Naive B cell (primary cell): ENCODE measurements at regions not wholly inside any gene's neighbourhood (a gene's known extent, or its start where the extent isn't known, plus 50 kb on each side); places are given as distances from the start of the nearest gene placed in this dataset.

Experiments used
- ATAC-seq, 2 donors: fragments of 150-1000 bp; cut with Tn5 transposase; 2 replicates each; pipeline ENCODE4 v1.10.0; 2021; ENCODE audit warnings: low read depth in 2 of 2, mild to moderate bottlenecking in 2 of 2, moderate library complexity in 2 of 2
- DNase-seq: peaks from one replicate; pipeline ENCODE4 v3.0.0; 2022
- H3K27ac Mint-ChIP-seq, 6 donors: one replicate each; pipeline ENCODE4 v1.8.0; 2020 to 2022; ENCODE audit warnings: mild to moderate bottlenecking in 6 of 6, mixed read lengths in 6 of 6, moderate library complexity in 5 of 6, inconsistent platforms in 2 of 6
- H3K27me3 Mint-ChIP-seq, 3 donors: one replicate each; pipeline ENCODE4 v1.8.0; 2021 to 2022; ENCODE audit warnings: mixed read lengths in 3 of 3, mild to moderate bottlenecking in 1 of 3
- H3K36me3 Mint-ChIP-seq, 2 donors: one replicate each; pipeline ENCODE4 v1.8.0; 2020 to 2022; ENCODE audit warnings: mixed read lengths in 2 of 2, inconsistent platforms in 1 of 2, mild to moderate bottlenecking in 1 of 2
- H3K4me1 Mint-ChIP-seq, 3 donors: one replicate each; pipeline ENCODE4 v1.8.0; 2020 to 2022; ENCODE audit warnings: mixed read lengths in 3 of 3, inconsistent platforms in 1 of 3, mild to moderate bottlenecking in 1 of 3, moderate library complexity in 1 of 3
- H3K4me3 Mint-ChIP-seq, 8 donors: one replicate each; pipeline ENCODE4 v1.8.0; 2020 to 2022; ENCODE audit warnings: mild to moderate bottlenecking in 8 of 8, mixed read lengths in 8 of 8, moderate library complexity in 8 of 8, inconsistent platforms in 2 of 8
- H3K9me3 Mint-ChIP-seq, 7 donors: one replicate each; pipeline ENCODE4 v1.8.0; 2020 to 2022; ENCODE audit warnings: mixed read lengths in 7 of 7, mild to moderate bottlenecking in 5 of 7, inconsistent platforms in 2 of 7, moderate library complexity in 1 of 7

GRCh38 chr3:182382112-182382857, 411.0 kb upstream of the ATP11B start:
- no peak for DNase-seq
- Mint-ChIP-seq H3K9me3 (peaks cover 0 to 5% (median 0%) of the 10 kb centered on the region in 7 donors), H3K27ac (no peak overlapping the region), H3K27me3 (peaks cover 0 to 5% (median 0%) of the 10 kb centered on the region in 3 donors), H3K4me1 (no peaks in the 10 kb centered on the region), H3K4me3 (no peak overlapping the region), H3K36me3 (no peaks in the 10 kb centered on the region)
- ATAC-seq, result no peak

DNA sequence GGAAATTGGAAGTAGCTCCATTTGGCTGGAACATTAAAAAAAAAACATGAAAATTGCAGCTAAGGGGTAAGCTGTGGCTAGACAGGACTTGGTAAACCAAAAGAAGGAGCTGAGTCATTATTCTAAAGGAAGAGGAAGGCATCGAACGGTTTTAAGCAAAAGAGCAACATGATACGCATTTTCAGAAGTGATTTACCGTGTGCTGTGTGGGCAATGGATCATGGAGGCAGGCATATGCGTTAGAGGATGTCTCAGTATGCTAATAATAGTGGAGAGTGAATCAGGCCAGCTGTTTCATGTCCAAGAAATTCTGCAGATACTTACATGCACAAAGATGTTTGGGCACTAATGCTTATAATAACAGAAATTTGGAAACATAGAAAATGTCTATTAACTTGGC, 409.1 kb upstream of the ATP11B start:
- Mint-ChIP-seq H3K4me3 (no peak overlapping the region), H3K9me3 (peaks cover 0 to 3% (median 0%) of the 10 kb centered on the region in 7 donors), H3K27me3 (peaks cover 0 to 5% (median 0%) of the 10 kb centered on the region in 3 donors), H3K4me1 (no peaks in the 10 kb centered on the region), H3K27ac (no peak overlapping the region), H3K36me3 (no peaks in the 10 kb centered on the region)
- ATAC-seq (no peak), DNase-seq (no peak)

- Mint-ChIP-seq H3K9me3 (peaks cover 0 to 1% (median 0%) of the 10 kb centered on the region in 7 donors), H3K4me3 (no peak overlapping the region), H3K27me3 (peaks cover 0 to 7% (median 0%) of the 10 kb centered on the region in 3 donors), H3K27ac (no peak overlapping the region), H3K4me1 (no peaks in the 10 kb centered on the region), H3K36me3 (no peaks in the 10 kb centered on the region)
- ATAC-seq (no peak), DNase-seq (no peak)
Observed at GRCh38 chr3:182385356-182385755, 407.9 kb upstream of the ATP11B start.

DNA sequence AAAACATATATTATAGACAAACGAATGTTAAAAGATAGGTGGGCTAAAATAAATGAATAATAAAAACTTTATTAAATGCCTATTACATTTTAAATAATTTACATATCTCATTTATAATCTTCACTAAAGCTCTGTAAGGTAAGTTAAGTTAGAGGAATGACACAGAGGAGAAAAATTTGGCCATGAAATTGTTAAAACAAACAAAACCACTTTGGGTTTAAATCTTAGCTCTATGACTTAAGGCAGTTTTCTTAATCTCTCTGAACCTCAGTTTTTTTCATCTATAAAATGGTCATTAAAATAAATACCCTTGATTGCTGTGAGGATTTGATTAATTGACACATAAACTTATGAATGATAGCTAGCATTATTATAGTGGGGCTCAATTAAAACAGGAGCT, 404.8 kb upstream of the ATP11B start:
- no peak overlapping the region for H3K4me3 Mint-ChIP-seq

DNA sequence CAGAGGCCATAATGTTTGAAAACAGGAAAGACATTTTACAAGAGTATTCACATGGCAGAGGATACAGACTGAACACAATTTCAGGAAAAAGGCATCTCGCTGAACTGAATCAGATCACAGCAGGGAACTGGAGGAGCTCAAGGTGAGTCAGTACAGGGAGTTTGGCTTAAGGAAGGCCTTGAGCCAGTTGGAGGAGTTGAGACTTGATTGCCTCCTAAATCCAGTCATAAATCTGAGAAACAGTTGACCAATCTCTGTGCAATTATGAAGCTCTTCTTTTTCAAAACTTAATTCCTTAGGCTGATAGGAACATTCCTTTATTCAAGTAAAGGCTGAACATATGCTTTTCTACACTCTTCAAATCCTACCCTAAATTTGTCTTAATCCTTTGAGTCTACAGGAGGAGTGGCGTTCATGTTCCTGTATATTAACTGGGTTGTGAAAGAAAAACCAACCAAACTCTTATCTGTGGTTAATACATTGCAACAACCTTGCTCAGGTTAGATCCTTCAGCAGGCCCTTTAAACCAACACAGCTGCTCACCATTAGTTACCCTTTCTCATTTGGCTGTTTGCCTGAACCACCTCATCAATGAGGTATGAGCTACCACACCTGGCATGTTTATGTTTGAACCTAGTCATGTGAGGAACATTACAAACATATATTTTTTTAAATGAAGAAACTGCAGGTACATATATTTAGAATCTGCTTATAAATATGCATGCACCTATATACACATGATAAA, 404.1 kb upstream of the ATP11B start:
- H3K36me3 Mint-ChIP-seq, result no peaks in the 10 kb centered on the region
- no peak for DNase-seq
- no peak overlapping the region for H3K27ac Mint-ChIP-seq

More for the DNA sequence above, 404.8 kb upstream of the ATP11B start:
- peaks cover 0 to 1% (median 0%) of the 10 kb centered on the region in 7 donors for H3K9me3 Mint-ChIP-seq
- no peaks in the 10 kb centered on the region for H3K36me3 Mint-ChIP-seq
- H3K4me1 Mint-ChIP-seq, result no peaks in the 10 kb centered on the region
- H3K27ac Mint-ChIP-seq, result no peak overlapping the region
- no peak for DNase-seq
- peaks cover 0 to 10% (median 0%) of the 10 kb centered on the region in 3 donors for H3K27me3 Mint-ChIP-seq
- no peak for ATAC-seq

GRCh38 chr3:182390421-182390820, 402.9 kb upstream of the ATP11B start:
- Mint-ChIP-seq H3K4me1 (no peaks in the 10 kb centered on the region), H3K36me3 (no peaks in the 10 kb centered on the region), H3K9me3 (no peaks in the 10 kb centered on the region), H3K27ac (no peak overlapping the region), H3K4me3 (no peak overlapping the region), H3K27me3 (peaks cover 0 to 4% (median 0%) of the 10 kb centered on the region in 3 donors)
- DNase-seq (no peak), ATAC-seq (no peak)

More for the DNA sequence above, 404.1 kb upstream of the ATP11B start:
- ATAC-seq, result no peak
- no peaks in the 10 kb centered on the region for H3K9me3 Mint-ChIP-seq
- no peaks in the 10 kb centered on the region for H3K4me1 Mint-ChIP-seq
- H3K27me3 Mint-ChIP-seq, result peaks cover 0 to 4% (median 0%) of the 10 kb centered on the region in 3 donors
- H3K4me3 Mint-ChIP-seq, result no peak overlapping the region

DNA sequence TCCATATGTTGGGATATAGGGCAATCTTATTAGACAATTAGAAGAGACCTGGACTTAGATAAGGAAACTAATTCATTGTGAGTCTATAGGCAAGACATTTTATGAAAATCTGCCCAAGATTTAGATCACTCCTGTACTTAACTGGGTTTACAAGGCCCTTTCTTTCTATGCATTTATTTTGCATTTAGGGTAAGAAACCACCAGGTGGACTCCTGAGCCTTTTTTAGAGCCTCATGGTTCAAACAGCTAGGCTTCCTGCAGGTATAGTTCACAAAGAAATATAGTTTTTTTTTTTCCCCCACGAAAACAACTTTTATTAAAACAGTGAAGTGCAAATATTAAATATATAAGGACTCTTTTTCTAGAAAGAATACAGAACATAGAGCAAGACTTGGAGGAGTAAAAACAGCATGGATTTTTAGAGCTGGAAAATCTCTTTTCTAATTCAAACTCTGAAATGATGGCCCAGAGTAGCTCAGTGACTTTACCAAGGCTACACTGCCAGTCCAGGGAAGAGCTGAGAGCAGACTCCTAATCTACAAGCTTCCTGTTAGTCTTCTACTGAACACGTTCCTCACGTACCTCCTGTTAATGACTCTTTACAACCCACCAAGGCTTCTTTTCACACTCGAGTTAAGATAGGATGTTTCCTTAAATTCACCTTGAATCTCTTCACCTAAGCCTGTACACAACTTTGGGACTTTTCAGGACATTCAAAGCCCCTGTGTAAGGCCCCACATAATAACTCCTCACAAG, 400.9 kb upstream of the ATP11B start:
- peaks cover 0 to 4% (median 0%) of the 10 kb centered on the region in 3 donors for H3K27me3 Mint-ChIP-seq
- no peak for DNase-seq
- no peak for ATAC-seq
- H3K36me3 Mint-ChIP-seq, result no peaks in the 10 kb centered on the region
- no peaks in the 10 kb centered on the region for H3K4me1 Mint-ChIP-seq
- no peak overlapping the region for H3K27ac Mint-ChIP-seq
- H3K4me3 Mint-ChIP-seq, result no peak overlapping the region
- no peaks in the 10 kb centered on the region for H3K9me3 Mint-ChIP-seq

GRCh38 chr3:182393151-182393550, 400.2 kb upstream of the ATP11B start:
- Mint-ChIP-seq H3K27ac (no peak overlapping the region), H3K36me3 (no peaks in the 10 kb centered on the region), H3K27me3 (peaks cover 0 to 4% (median 0%) of the 10 kb centered on the region in 3 donors), H3K9me3 (no peaks in the 10 kb centered on the region), H3K4me3 (no peak overlapping the region), H3K4me1 (no peaks in the 10 kb centered on the region)
- ATAC-seq (no peak), DNase-seq (no peak)

GRCh38 chr3:182393830-182394367, 399.4 kb upstream of the ATP11B start:
- no peaks in the 10 kb centered on the region for H3K9me3 Mint-ChIP-seq
- no peaks in the 10 kb centered on the region for H3K4me1 Mint-ChIP-seq
- no peaks in the 10 kb centered on the region for H3K36me3 Mint-ChIP-seq
- no peak overlapping the region for H3K27ac Mint-ChIP-seq
- DNase-seq (no peak), ATAC-seq (no peak)
- no peak overlapping the region for H3K4me3 Mint-ChIP-seq
- H3K27me3 Mint-ChIP-seq, result peaks cover 0 to 4% (median 0%) of the 10 kb centered on the region in 3 donors

GRCh38 chr3:182397164-182397563, 396.1 kb upstream of the ATP11B start:
- ATAC-seq, result no peak

DNA sequence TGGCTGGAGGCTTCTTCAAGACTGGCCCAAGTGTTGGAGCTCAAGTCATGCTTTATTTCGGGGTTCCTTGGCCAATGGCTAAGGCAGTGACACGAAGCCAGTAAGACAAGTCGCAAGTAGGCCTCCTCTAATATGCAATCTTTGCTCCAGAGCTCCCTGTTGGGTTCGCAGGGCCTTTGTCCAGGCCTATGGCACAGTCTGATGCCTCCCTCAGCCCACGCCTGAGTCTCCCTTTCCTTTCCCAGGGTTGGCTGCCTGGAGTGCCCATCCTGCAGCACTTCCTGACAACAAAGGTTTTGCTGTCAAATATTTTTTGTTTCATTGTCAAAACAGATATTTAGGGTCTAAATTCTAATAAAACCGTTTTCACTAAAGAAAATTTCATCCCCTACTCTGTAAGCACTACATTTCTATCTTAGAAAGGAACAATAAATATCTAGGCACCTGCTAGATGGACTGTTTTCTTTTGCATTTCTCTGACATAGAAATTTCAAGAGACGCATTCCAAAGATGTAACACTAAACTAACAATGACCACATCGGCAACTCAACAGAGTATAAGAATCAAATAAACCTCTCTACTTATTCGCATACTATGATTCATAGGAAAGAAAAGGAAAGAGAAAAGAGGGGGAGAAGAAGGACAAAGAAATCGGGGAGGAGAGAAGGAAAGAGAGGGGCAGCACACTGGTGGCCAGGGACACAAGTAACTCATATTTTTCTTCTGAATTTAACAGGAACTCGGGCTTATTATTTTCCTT, 393.1 kb upstream of the ATP11B start:
- Mint-ChIP-seq H3K9me3 (peaks cover 0 to 11% (median 0%) of the 10 kb centered on the region in 7 donors), H3K36me3 (no peaks in the 10 kb centered on the region), H3K4me3 (peak overlapping the region in 1 of 8 donors; percentile 74), H3K4me1 (no peaks in the 10 kb centered on the region), H3K27ac (no peak overlapping the region), H3K27me3 (no peaks in the 10 kb centered on the region)
- no peak for DNase-seq
- no peak for ATAC-seq

More at GRCh38 chr3:182397164-182397563, 396.1 kb upstream of the ATP11B start:
- Mint-ChIP-seq H3K4me1 (no peaks in the 10 kb centered on the region), H3K27ac (no peak overlapping the region), H3K27me3 (no peaks in the 10 kb centered on the region), H3K4me3 (no peak overlapping the region), H3K9me3 (peaks cover 0 to 10% (median 0%) of the 10 kb centered on the region in 7 donors), H3K36me3 (no peaks in the 10 kb centered on the region)
- DNase-seq, result no peak

GRCh38 chr3:182400838-182401237, 392.5 kb upstream of the ATP11B start:
- Mint-ChIP-seq H3K27me3 (no peaks in the 10 kb centered on the region), H3K4me3 (no peak overlapping the region), H3K9me3 (peaks cover 0 to 11% (median 0%) of the 10 kb centered on the region in 7 donors), H3K4me1 (no peaks in the 10 kb centered on the region), H3K36me3 (no peaks in the 10 kb centered on the region), H3K27ac (no peak overlapping the region)
- DNase-seq (no peak), ATAC-seq (no peak)

- no peak overlapping the region for H3K27ac Mint-ChIP-seq
- no peaks in the 10 kb centered on the region for H3K36me3 Mint-ChIP-seq
- H3K27me3 Mint-ChIP-seq, result peaks cover 0 to 5% (median 0%) of the 10 kb centered on the region in 3 donors
- H3K4me1 Mint-ChIP-seq, result no peaks in the 10 kb centered on the region
- peaks cover 0 to 11% (median 2%) of the 10 kb centered on the region in 7 donors for H3K9me3 Mint-ChIP-seq
- H3K4me3 Mint-ChIP-seq, result no peak overlapping the region
- ATAC-seq (no peak), DNase-seq (no peak)
Observed at GRCh38 chr3:182404031-182404430, 389.3 kb upstream of the ATP11B start.
